ENCODE measurements at regions not wholly inside any gene's neighbourhood (a gene's known extent, or its start where the extent isn't known, plus 50 kb on each side); places are given as distances from the start of the nearest gene placed in this dataset.

- TF ChIP-seq ZFP30 (CRISPR knock-in tag; IDR thresholded peaks at IDR 0.05) (no peak), ARNTL (CRISPR knock-in tag; IDR thresholded peaks at IDR 0.05; ENCODE audit: borderline replicate concordance, low read depth) (no peak), PATZ1 (CRISPR knock-in tag; IDR thresholded peaks at IDR 0.05; ENCODE audit: borderline replicate concordance) (no peak), CREB5 (CRISPR knock-in tag; IDR thresholded peaks at IDR 0.05; ENCODE audit: low read depth) (no peak), OSR1 (CRISPR knock-in tag; IDR thresholded peaks at IDR 0.05) (no peak), ISL1 (CRISPR knock-in tag; IDR thresholded peaks at IDR 0.05) (no peak), SNAI2 (CRISPR knock-in tag; IDR thresholded peaks at IDR 0.05) (no peak)
These were observed 86.9 kb upstream of the KCND2 start for GRCh38 chr7:120185940-120186682.

Data from SK-N-SH treated with all-trans-retinoic acid at 6 μM for 48 hours (cell line).